ENCODE measurements at regions not wholly inside any gene's neighbourhood (a gene's known extent, or its start where the extent isn't known, plus 50 kb on each side); places are given as distances from the start of the nearest gene placed in this dataset.

GRCh38 chr2:122020377-122020776 is 264.9 kb downstream of the TSN start:
- H3K27me3 ChIP-seq (ENCODE audit: control insufficient read depth, insufficient read depth, low read length, poor library complexity, severe bottlenecking) = no peaks in the 10 kb centered on the region
- no peaks in the 10 kb centered on the region for H3K4me1 ChIP-seq (ENCODE audit: control insufficient read depth, insufficient read depth, low read length)
- H3K36me3 ChIP-seq (ENCODE audit: control insufficient read depth, insufficient read depth, low read length) = no peaks in the 10 kb centered on the region
- no peak overlapping the region for H3K27ac ChIP-seq (ENCODE audit: insufficient read depth, low read depth, low read length, poor library complexity, severe bottlenecking)
- H3K4me3 ChIP-seq (ENCODE audit: insufficient read depth, low read depth, low read length) = no peak overlapping the region
- no peaks in the 10 kb centered on the region for H3K9me3 ChIP-seq (ENCODE audit: control insufficient read depth, low read length)
- WGBS, 2 experiments = 85 to 91% methylated on average over 5 of the region's 5 CpGs

GRCh38 chr2:122021941-122022340 is 266.5 kb downstream of the TSN start:
- H3K36me3 ChIP-seq (ENCODE audit: control insufficient read depth, insufficient read depth, low read length) = no peaks in the 10 kb centered on the region
- no peak overlapping the region for H3K4me3 ChIP-seq (ENCODE audit: insufficient read depth, low read depth, low read length)
- 90% methylated on average over 4 of the region's 4 CpGs for WGBS, 2 experiments
- no peaks in the 10 kb centered on the region for H3K4me1 ChIP-seq (ENCODE audit: control insufficient read depth, insufficient read depth, low read length)
- H3K9me3 ChIP-seq (ENCODE audit: control insufficient read depth, low read length) = no peaks in the 10 kb centered on the region
- no peak overlapping the region for H3K27ac ChIP-seq (ENCODE audit: insufficient read depth, low read depth, low read length, poor library complexity, severe bottlenecking)
- no peaks in the 10 kb centered on the region for H3K27me3 ChIP-seq (ENCODE audit: control insufficient read depth, insufficient read depth, low read length, poor library complexity, severe bottlenecking)

- no peaks in the 10 kb centered on the region for H3K27me3 ChIP-seq (ENCODE audit: control insufficient read depth, insufficient read depth, low read length, poor library complexity, severe bottlenecking)
- no peaks in the 10 kb centered on the region for H3K9me3 ChIP-seq (ENCODE audit: control insufficient read depth, low read length)
- no peaks in the 10 kb centered on the region for H3K4me1 ChIP-seq (ENCODE audit: control insufficient read depth, insufficient read depth, low read length)
- no peak overlapping the region for H3K4me3 ChIP-seq (ENCODE audit: insufficient read depth, low read depth, low read length)
- H3K27ac ChIP-seq (ENCODE audit: insufficient read depth, low read depth, low read length, poor library complexity, severe bottlenecking) = no peak overlapping the region
- no peaks in the 10 kb centered on the region for H3K36me3 ChIP-seq (ENCODE audit: control insufficient read depth, insufficient read depth, low read length)
- WGBS, 2 experiments = 93 to 95% methylated on average over 3 of the region's 3 CpGs
These were observed 267.1 kb downstream of the TSN start for GRCh38 chr2:122022531-122022930.

- Histone ChIP-seq H3K36me3 (ENCODE audit: control insufficient read depth, insufficient read depth, low read length) (no peaks in the 10 kb centered on the region), H3K27me3 (ENCODE audit: control insufficient read depth, insufficient read depth, low read length, poor library complexity, severe bottlenecking) (no peaks in the 10 kb centered on the region), H3K27ac (ENCODE audit: insufficient read depth, low read depth, low read length, poor library complexity, severe bottlenecking) (no peak overlapping the region), H3K4me3 (ENCODE audit: insufficient read depth, low read depth, low read length) (no peak overlapping the region), H3K4me1 (ENCODE audit: control insufficient read depth, insufficient read depth, low read length) (no peaks in the 10 kb centered on the region), H3K9me3 (ENCODE audit: control insufficient read depth, low read length) (no peaks in the 10 kb centered on the region)
- 73 to 79% methylated on average over 7 of the region's 7 CpGs for WGBS, 2 experiments
These were observed 267.8 kb downstream of the TSN start for GRCh38 chr2:122023059-122023864.

- Histone ChIP-seq H3K4me3 (ENCODE audit: insufficient read depth, low read depth, low read length) (no peak overlapping the region), H3K9me3 (ENCODE audit: control insufficient read depth, low read length) (no peaks in the 10 kb centered on the region), H3K4me1 (ENCODE audit: control insufficient read depth, insufficient read depth, low read length) (no peaks in the 10 kb centered on the region), H3K36me3 (ENCODE audit: control insufficient read depth, insufficient read depth, low read length) (no peaks in the 10 kb centered on the region), H3K27me3 (ENCODE audit: control insufficient read depth, insufficient read depth, low read length, poor library complexity, severe bottlenecking) (no peaks in the 10 kb centered on the region), H3K27ac (ENCODE audit: insufficient read depth, low read depth, low read length, poor library complexity, severe bottlenecking) (no peak overlapping the region)
- 92 to 93% methylated on average over 9 of the region's 9 CpGs for WGBS, 2 experiments
These were observed 272.2 kb downstream of the TSN start for GRCh38 chr2:122027510-122028217.

- no peak overlapping the region for H3K4me3 ChIP-seq (ENCODE audit: insufficient read depth, low read depth, low read length)
- no peak overlapping the region for H3K27ac ChIP-seq (ENCODE audit: insufficient read depth, low read depth, low read length, poor library complexity, severe bottlenecking)
- no peaks in the 10 kb centered on the region for H3K4me1 ChIP-seq (ENCODE audit: control insufficient read depth, insufficient read depth, low read length)
- no peaks in the 10 kb centered on the region for H3K36me3 ChIP-seq (ENCODE audit: control insufficient read depth, insufficient read depth, low read length)
- WGBS, 2 experiments = 95% methylated on average over 7 of the region's 7 CpGs
- H3K27me3 ChIP-seq (ENCODE audit: control insufficient read depth, insufficient read depth, low read length, poor library complexity, severe bottlenecking) = no peaks in the 10 kb centered on the region
- no peaks in the 10 kb centered on the region for H3K9me3 ChIP-seq (ENCODE audit: control insufficient read depth, low read length)
These were observed 273.1 kb downstream of the TSN start for GRCh38 chr2:122028371-122029100.

- Histone ChIP-seq H3K27ac (ENCODE audit: insufficient read depth, low read depth, low read length, poor library complexity, severe bottlenecking) (no peak overlapping the region), H3K36me3 (ENCODE audit: control insufficient read depth, insufficient read depth, low read length) (no peaks in the 10 kb centered on the region)
- WGBS, 2 experiments = 92 to 93% methylated on average over 7 of the region's 7 CpGs
These were observed 274.0 kb downstream of the TSN start for GRCh38 chr2:122029456-122029855.

GRCh38 chr2:122029945-122030344 is 274.5 kb downstream of the TSN start:
- WGBS, 2 experiments = 91% methylated on average over 3 of the region's 3 CpGs
- no peak overlapping the region for H3K4me3 ChIP-seq (ENCODE audit: insufficient read depth, low read depth, low read length)
- no peak overlapping the region for H3K27ac ChIP-seq (ENCODE audit: insufficient read depth, low read depth, low read length, poor library complexity, severe bottlenecking)
- H3K4me1 ChIP-seq (ENCODE audit: control insufficient read depth, insufficient read depth, low read length) = peaks cover 5% of the 10 kb centered on the region
- H3K36me3 ChIP-seq (ENCODE audit: control insufficient read depth, insufficient read depth, low read length) = no peaks in the 10 kb centered on the region
- H3K27me3 ChIP-seq (ENCODE audit: control insufficient read depth, insufficient read depth, low read length, poor library complexity, severe bottlenecking) = no peaks in the 10 kb centered on the region
- no peaks in the 10 kb centered on the region for H3K9me3 ChIP-seq (ENCODE audit: control insufficient read depth, low read length)

More at GRCh38 chr2:122029456-122029855, 274.0 kb downstream of the TSN start:
- no peaks in the 10 kb centered on the region for H3K27me3 ChIP-seq (ENCODE audit: control insufficient read depth, insufficient read depth, low read length, poor library complexity, severe bottlenecking)
- no peak overlapping the region for H3K4me3 ChIP-seq (ENCODE audit: insufficient read depth, low read depth, low read length)
- H3K4me1 ChIP-seq (ENCODE audit: control insufficient read depth, insufficient read depth, low read length) = peaks cover 2% of the 10 kb centered on the region
- H3K9me3 ChIP-seq (ENCODE audit: control insufficient read depth, low read length) = no peaks in the 10 kb centered on the region

- 60 to 63% methylated on average over 10 of the region's 10 CpGs for WGBS, 2 experiments
- Histone ChIP-seq H3K4me1 (ENCODE audit: control insufficient read depth, insufficient read depth, low read length) (peaks cover 5% of the 10 kb centered on the region), H3K36me3 (ENCODE audit: control insufficient read depth, insufficient read depth, low read length) (no peaks in the 10 kb centered on the region), H3K9me3 (ENCODE audit: control insufficient read depth, low read length) (no peaks in the 10 kb centered on the region), H3K27ac (ENCODE audit: insufficient read depth, low read depth, low read length, poor library complexity, severe bottlenecking) (no peak overlapping the region), H3K27me3 (ENCODE audit: control insufficient read depth, insufficient read depth, low read length, poor library complexity, severe bottlenecking) (no peaks in the 10 kb centered on the region), H3K4me3 (ENCODE audit: insufficient read depth, low read depth, low read length) (no peak overlapping the region)
These were observed 276.3 kb downstream of the TSN start for GRCh38 chr2:122031544-122032263.

All from ectodermal cell (in vitro differentiated cells).